HG02970 (cell line): ENCODE measurements at regions not wholly inside any gene's neighbourhood (a gene's known extent, or its start where the extent isn't known, plus 50 kb on each side); places are given as distances from the start of the nearest gene placed in this dataset.

ENCODE experiments used
- ATAC-seq: cut with Tn5 transposase; IDR thresholded peaks from one replicate; pipeline ENCODE4 v1.9.1; 2021; ENCODE audit warnings: mild to moderate bottlenecking, moderate library complexity, moderate number of reproducible peaks; ENCODE audit not compliant: unreplicated experiment, low FRiP score

GRCh38 chr4:13887010-13887409 is 259.5 kb upstream of the BOD1L1 start:
- ATAC-seq: no peak

GRCh38 chr4:13888112-13888511 is 260.6 kb upstream of the BOD1L1 start:
- ATAC-seq: no peak

GRCh38 chr4:13891544-13891939 is 264.0 kb upstream of the BOD1L1 start:
- no peak for ATAC-seq

GRCh38 chr4:13892739-13893105 is 265.2 kb upstream of the BOD1L1 start:
- ATAC-seq: no peak

GRCh38 chr4:13893211-13893610 is 265.7 kb upstream of the BOD1L1 start:
- ATAC-seq: no peak

- ATAC-seq: no peak
Observed at GRCh38 chr4:13893987-13894386, 266.5 kb upstream of the BOD1L1 start.

GRCh38 chr4:13900780-13901179 is 273.3 kb upstream of the BOD1L1 start:
- no peak for ATAC-seq

GRCh38 chr4:13902146-13902545 is 274.6 kb upstream of the BOD1L1 start:
- no peak for ATAC-seq

GRCh38 chr4:13903061-13903460 is 275.5 kb upstream of the BOD1L1 start:
- no peak for ATAC-seq

GRCh38 chr4:13903901-13904300 is 276.4 kb upstream of the BOD1L1 start:
- ATAC-seq: no peak

GRCh38 chr4:13905543-13905942 is 278.0 kb upstream of the BOD1L1 start:
- ATAC-seq: no peak

GRCh38 chr4:13906727-13907126 is 279.2 kb upstream of the BOD1L1 start:
- no peak for ATAC-seq

GRCh38 chr4:13907255-13907751 is 279.8 kb upstream of the BOD1L1 start:
- no peak for ATAC-seq

- ATAC-seq: no peak
Observed at GRCh38 chr4:13908455-13908854, 280.9 kb upstream of the BOD1L1 start.

- no peak for ATAC-seq
Observed at GRCh38 chr4:13910556-13910955, 283.0 kb upstream of the BOD1L1 start.

- no peak for ATAC-seq
Observed at GRCh38 chr4:13911256-13911655, 283.7 kb upstream of the BOD1L1 start.

- no peak for ATAC-seq
Observed at GRCh38 chr4:13912436-13912925, 285.0 kb upstream of the BOD1L1 start.

- no peak for ATAC-seq
Observed at GRCh38 chr4:13912966-13913365, 285.4 kb upstream of the BOD1L1 start.

GRCh38 chr4:13917015-13917414 is 289.5 kb upstream of the BOD1L1 start:
- no peak for ATAC-seq

- ATAC-seq: no peak
Observed at GRCh38 chr4:13918110-13918509, 290.6 kb upstream of the BOD1L1 start.

- no peak for ATAC-seq
Observed at GRCh38 chr4:13918991-13919441, 291.5 kb upstream of the BOD1L1 start.

- no peak for ATAC-seq
Observed at GRCh38 chr4:13920111-13920875, 292.8 kb upstream of the BOD1L1 start.
